Naive thymus-derived CD4-positive, alpha-beta T cell (primary cell): ENCODE measurements at regions not wholly inside any gene's neighbourhood (a gene's known extent, or its start where the extent isn't known, plus 50 kb on each side); places are given as distances from the start of the nearest gene placed in this dataset.
"Not testable (repeated sequence)": the region's sequence is repeated elsewhere in the genome, so short reads cannot be mapped to it uniquely, and the experiment has no call there.

Experiments used
- ATAC-seq: fragments of 150-1000 bp; cut with Tn5 transposase; 2 replicates; pipeline ENCODE4 v1.10.0; 2021; ENCODE audit warnings: mild to moderate bottlenecking, moderate library complexity
- CTCF ChIA-PET: fragments of 350-600 bp; sonication (Branson Sonifier 250); formaldehyde crosslinking; loops from one replicate; lab custom pipeline; 2021; ENCODE audit warnings: antibody characterized with exemption; lab: Charles Lee
- POLR2A ChIA-PET: fragments of 350-600 bp; sonication (Branson Sonifier 250); formaldehyde crosslinking; loops from one replicate; lab custom pipeline; 2021; ENCODE audit warnings: antibody characterized with exemption, inconsistent platforms; lab: Charles Lee
- DNase-seq, 9 donors: peaks; one replicate each; pipeline versions ENCODE4 v3.0.0 to v3.0.0-alpha.2; 2020 to 2022; ENCODE audit warnings: mixed read lengths in 1 of 9
- H3K27ac ChIP-seq: one replicate; pipeline ENCODE4 v1.7.0; 2013; ENCODE audit warnings: mild to moderate bottlenecking, low read depth, low read length, moderate library complexity
- H3K27me3 ChIP-seq, 2 donors: one replicate each; pipeline ENCODE4 v1.7.0; 2013; ENCODE audit warnings: low read length in 2 of 2, mild to moderate bottlenecking in 2 of 2, moderate library complexity in 2 of 2; ENCODE audit not compliant: control insufficient read depth in 2 of 2, insufficient read depth in 2 of 2
- H3K36me3 ChIP-seq, 3 experiments: 1 replicate in 2 of 3; 2 replicates in 1 of 3; pipeline ENCODE4 v1.7.0; 2013; ENCODE audit warnings: low read length in 3 of 3, mild to moderate bottlenecking in 3 of 3, moderate library complexity in 1 of 3; ENCODE audit not compliant: insufficient read depth in 3 of 3, control insufficient read depth in 2 of 3
- H3K4me1 ChIP-seq, 2 donors: one replicate each; pipeline ENCODE4 v1.7.0; 2013; ENCODE audit warnings: low read length in 2 of 2, mild to moderate bottlenecking in 2 of 2, moderate library complexity in 1 of 2; ENCODE audit not compliant: control insufficient read depth in 2 of 2, insufficient read depth in 2 of 2
- H3K4me3 ChIP-seq: 2 replicates; pipeline ENCODE4 v1.7.0; 2013; ENCODE audit warnings: mild to moderate bottlenecking, low read length
- H3K9me3 ChIP-seq, 3 experiments: 1 replicate in 2 of 3; 2 replicates in 1 of 3; pipeline ENCODE4 v1.7.0; 2013; ENCODE audit warnings: low read length in 3 of 3; ENCODE audit not compliant: control insufficient read depth in 2 of 3
- H3K27ac Mint-ChIP-seq, 9 donors: one replicate each; pipeline ENCODE4 v1.8.0; 2020 to 2022; ENCODE audit warnings: mixed read lengths in 9 of 9, mild to moderate bottlenecking in 8 of 9, moderate library complexity in 5 of 9, inconsistent platforms in 2 of 9
- H3K27me3 Mint-ChIP-seq, 5 donors: one replicate each; pipeline ENCODE4 v1.8.0; 2021 to 2022; ENCODE audit warnings: mixed read lengths in 5 of 5, mild to moderate bottlenecking in 1 of 5
- H3K36me3 Mint-ChIP-seq, 5 donors: one replicate each; pipeline ENCODE4 v1.8.0; 2020 to 2022; ENCODE audit warnings: mixed read lengths in 5 of 5, mild to moderate bottlenecking in 3 of 5, inconsistent platforms in 1 of 5
- H3K4me1 Mint-ChIP-seq, 7 donors: one replicate each; pipeline ENCODE4 v1.8.0; 2020 to 2022; ENCODE audit warnings: mixed read lengths in 7 of 7, mild to moderate bottlenecking in 3 of 7, inconsistent platforms in 1 of 7
- H3K4me3 Mint-ChIP-seq, 10 donors: one replicate each; pipeline ENCODE4 v1.8.0; 2020 to 2022; ENCODE audit warnings: mild to moderate bottlenecking in 10 of 10, mixed read lengths in 10 of 10, moderate library complexity in 6 of 10, inconsistent platforms in 2 of 10
- H3K9me3 Mint-ChIP-seq, 11 donors: one replicate each; pipeline ENCODE4 v1.8.0; 2020 to 2022; ENCODE audit warnings: mixed read lengths in 11 of 11, mild to moderate bottlenecking in 4 of 11, inconsistent platforms in 1 of 11, moderate library complexity in 1 of 11
- intact Hi-C, 2 donors: fragments of 100-400 bp; cut with micrococcal nuclease; formaldehyde crosslinking; loops; one replicate each; pipeline ENCODE4 v1.15.1; 2023

GRCh38 chr3:32052851-32053250 is 53.6 kb upstream of the GPD1L start:
- H3K27me3 ChIP-seq, intact Hi-C loops, POLR2A ChIA-PET, H3K36me3 Mint-ChIP-seq, H3K9me3 ChIP-seq, H3K27ac ChIP-seq, H3K4me3 Mint-ChIP-seq, H3K4me1 ChIP-seq, H3K4me3 ChIP-seq, H3K27me3 Mint-ChIP-seq, ATAC-seq, H3K36me3 ChIP-seq, H3K27ac Mint-ChIP-seq, CTCF ChIA-PET, DNase-seq: not testable (repeated sequence)
- Mint-ChIP-seq H3K9me3 (peaks cover 0 to 14% (median 0%) of the 10 kb centered on the region in 11 donors), H3K4me1 (peaks cover 0 to 14% (median 0%) of the 10 kb centered on the region in 7 donors)

GRCh38 chr3:32056559-32057290 is 49.7 kb upstream of the GPD1L start:
- Histone ChIP-seq H3K4me3 (no peak overlapping the region), H3K27ac (no peak overlapping the region), H3K4me1 (no peaks in the 10 kb centered on the region), H3K9me3 (no peaks in the 10 kb centered on the region), H3K27me3 (no peaks in the 10 kb centered on the region), H3K36me3 (no peaks in the 10 kb centered on the region)
- peaks cover 0 to 3% (median 0%) of the 10 kb centered on the region in 5 donors for H3K36me3 Mint-ChIP-seq
- H3K4me1 Mint-ChIP-seq: peaks cover 0 to 16% (median 0%) of the 10 kb centered on the region in 7 donors
- H3K9me3 Mint-ChIP-seq: peaks cover 0 to 18% (median 0%) of the 10 kb centered on the region in 11 donors
- intact Hi-C loops: no loop called here
- ChIA-PET POLR2A (no interaction called here), CTCF (no interaction called here)
- DNase-seq: no peak
- peaks cover 0 to 1% (median 0%) of the 10 kb centered on the region in 5 donors for H3K27me3 Mint-ChIP-seq
- no peak overlapping the region for H3K4me3 Mint-ChIP-seq
- no peak for ATAC-seq
- peak overlapping the region in 1 of 9 donors; percentile 33 for H3K27ac Mint-ChIP-seq
